ENCODE measurements at regions not wholly inside any gene's neighbourhood (a gene's known extent, or its start where the extent isn't known, plus 50 kb on each side); places are given as distances from the start of the nearest gene placed in this dataset.

DNA sequence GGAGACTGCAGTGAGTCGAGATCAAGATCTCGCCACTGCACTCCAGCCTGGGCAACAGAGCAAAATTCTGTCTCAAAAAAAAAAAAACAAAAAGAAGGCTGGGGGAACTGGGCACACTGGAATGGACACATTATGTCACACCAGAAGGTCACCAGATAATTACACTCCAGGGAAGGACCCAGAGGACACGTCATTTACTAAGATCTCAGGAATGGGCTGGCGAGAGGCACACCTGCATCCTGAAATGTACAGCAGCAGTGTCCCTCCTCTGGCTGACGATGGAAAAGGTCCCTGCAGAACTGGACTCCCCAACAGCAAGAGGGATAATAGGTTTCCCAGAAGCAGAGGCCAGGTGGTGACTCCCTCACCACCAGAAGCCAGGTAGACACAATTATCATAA lies 243.5 kb downstream of the BCL11B start:
- no peak for TF ChIP-seq Cebpa-rat (IDR thresholded peaks at IDR 0.05)
- Histone ChIP-seq H3K9me3 (replicated peaks in 1 of 11) (peaks cover 25 to 60% (median 53%) of the 10 kb centered on the region in 11 experiments; a peak in 21 of 22 replicates), H3K4me2 (no peak overlapping the region), H3K27ac (no peak overlapping the region), H3K36me3 (0 out of 22 replicates have a peak, but pooled peaks cover 0 to 5% (median 0%) of the 10 kb centered on the region in 11 experiments), H3K4me1 (peaks cover 0 to 28% (median 15%) of the 10 kb centered on the region in 10 experiments; a peak in 16 of 20 replicates), H4K20me1 (no peaks in the 10 kb centered on the region), H3K27me3 (no peaks in the 10 kb centered on the region), H3K9ac (no peak overlapping the region), H3K4me3 (no peak overlapping the region)

GRCh38 chr14:99029145-99029915 lies 242.7 kb downstream of the BCL11B start:
- Histone ChIP-seq H3K9me3 (replicated peaks in 1 of 11) (peaks cover 25 to 62% (median 53%) of the 10 kb centered on the region in 11 experiments; a peak in 21 of 22 replicates), H3K4me1 (peaks cover 0 to 28% (median 15%) of the 10 kb centered on the region in 10 experiments; a peak in 16 of 20 replicates), H3K36me3 (0 out of 22 replicates have a peak, but pooled peaks cover 0 to 5% (median 0%) of the 10 kb centered on the region in 11 experiments), H3K4me2 (no peak overlapping the region), H3K4me3 (no peak overlapping the region), H4K20me1 (no peaks in the 10 kb centered on the region), H3K27ac (no peak overlapping the region), H3K27me3 (no peaks in the 10 kb centered on the region), H3K9ac (no peak overlapping the region)
- TF ChIP-seq Cebpa-rat (IDR thresholded peaks at IDR 0.05): no peak

- H3K9me3 ChIP-seq (replicated peaks in 1 of 11): peaks cover 25 to 64% (median 53%) of the 10 kb centered on the region in 11 experiments; a peak in 21 of 22 replicates
- TF ChIP-seq Cebpa-rat (IDR thresholded peaks at IDR 0.05): no peak
Measured at GRCh38 chr14:99029916-99030305, 242.1 kb downstream of the BCL11B start.

GRCh38 chr14:99030454-99030853 lies 241.5 kb downstream of the BCL11B start:
- Histone ChIP-seq H3K4me2 (peak overlapping the region in 2 of 11 experiments; percentile 21 to 43; a peak in 3 of 22 replicates), H3K9me3 (replicated peaks in 1 of 11) (peaks cover 25 to 60% (median 51%) of the 10 kb centered on the region in 11 experiments; a peak in 21 of 22 replicates), H3K36me3 (0 out of 22 replicates have a peak, but pooled peaks cover 0 to 5% (median 0%) of the 10 kb centered on the region in 11 experiments), H4K20me1 (no peaks in the 10 kb centered on the region), H3K4me3 (no peak overlapping the region), H3K9ac (no peak overlapping the region), H3K4me1 (peaks cover 8 to 36% (median 23%) of the 10 kb centered on the region in 10 experiments), H3K27ac (no peak overlapping the region), H3K27me3 (no peaks in the 10 kb centered on the region)
- no peak for TF ChIP-seq Cebpa-rat (IDR thresholded peaks at IDR 0.05)

More at GRCh38 chr14:99029916-99030305, 242.1 kb downstream of the BCL11B start:
- Histone ChIP-seq H4K20me1 (no peaks in the 10 kb centered on the region), H3K27ac (no peak overlapping the region), H3K9ac (no peak overlapping the region), H3K4me3 (no peak overlapping the region), H3K36me3 (0 out of 22 replicates have a peak, but pooled peaks cover 0 to 5% (median 0%) of the 10 kb centered on the region in 11 experiments), H3K27me3 (no peaks in the 10 kb centered on the region), H3K4me2 (peak overlapping the region in 2 of 11 experiments; percentile 21 to 43; a peak in 3 of 22 replicates), H3K4me1 (peaks cover 3 to 31% (median 17%) of the 10 kb centered on the region in 10 experiments)

DNA sequence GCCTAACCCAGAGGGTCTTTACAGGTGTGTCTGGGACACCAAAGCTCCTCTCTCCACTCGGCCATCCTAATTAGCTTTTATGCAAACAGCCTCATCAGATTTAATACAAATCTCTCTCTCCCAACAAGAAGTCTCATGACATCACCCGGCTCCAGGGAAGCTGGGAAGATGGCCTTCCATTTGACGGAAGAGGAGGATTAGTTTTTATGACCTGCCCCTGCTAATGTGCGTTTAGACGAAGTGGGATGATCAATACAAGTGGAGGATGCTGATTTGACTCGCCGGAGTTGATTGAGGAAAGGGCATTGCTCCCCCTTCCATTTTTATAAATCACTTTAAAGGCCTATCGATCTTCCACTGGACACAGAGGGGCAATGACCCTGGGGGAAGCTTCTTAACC lies 239.2 kb downstream of the BCL11B start:
- Histone ChIP-seq H3K4me1 (peaks cover 29 to 37% (median 31%) of the 10 kb centered on the region in 10 experiments), H4K20me1 (no peaks in the 10 kb centered on the region), H3K9me3 (replicated peaks in 1 of 11) (peaks cover 15 to 37% (median 28%) of the 10 kb centered on the region in 11 experiments; a peak in 21 of 22 replicates), H3K4me3 (no peak overlapping the region), H3K9ac (no peak overlapping the region), H3K27me3 (no peaks in the 10 kb centered on the region), H3K4me2 (no peak overlapping the region), H3K36me3 (no peaks in the 10 kb centered on the region), H3K27ac (no peak overlapping the region)
- TF ChIP-seq Cebpa-rat (IDR thresholded peaks at IDR 0.05): no peak

DNA sequence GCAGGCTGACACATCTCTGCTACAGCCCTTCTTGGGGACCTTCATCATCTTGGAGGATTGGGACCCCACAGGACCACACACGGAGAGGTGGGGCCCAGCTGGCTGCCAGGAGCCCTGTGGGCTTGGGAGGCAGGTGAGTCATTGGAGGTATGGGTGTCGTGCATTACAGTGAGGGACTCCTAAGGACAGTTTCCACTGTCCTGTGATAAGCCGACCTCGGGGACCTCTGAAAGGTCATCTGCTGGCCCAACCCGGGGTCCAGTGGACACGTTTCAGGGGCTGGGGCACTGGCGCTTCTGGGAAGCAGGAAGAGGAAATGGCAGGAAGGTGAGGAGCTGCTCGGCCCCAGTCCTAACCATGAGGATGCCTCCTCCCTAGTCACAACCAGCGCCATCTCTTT lies 238.0 kb downstream of the BCL11B start:
- Histone ChIP-seq H3K4me3 (no peak overlapping the region), H4K20me1 (no peaks in the 10 kb centered on the region), H3K27ac (no peak overlapping the region), H3K4me2 (no peak overlapping the region), H3K9me3 (replicated peaks in 1 of 11) (peaks cover 15 to 32% (median 25%) of the 10 kb centered on the region in 11 experiments; a peak in 20 of 22 replicates), H3K4me1 (peaks cover 41 to 49% (median 43%) of the 10 kb centered on the region in 10 experiments), H3K36me3 (no peaks in the 10 kb centered on the region), H3K9ac (no peak overlapping the region), H3K27me3 (no peaks in the 10 kb centered on the region)
- TF ChIP-seq Cebpa-rat (IDR thresholded peaks at IDR 0.05): no peak

DNA sequence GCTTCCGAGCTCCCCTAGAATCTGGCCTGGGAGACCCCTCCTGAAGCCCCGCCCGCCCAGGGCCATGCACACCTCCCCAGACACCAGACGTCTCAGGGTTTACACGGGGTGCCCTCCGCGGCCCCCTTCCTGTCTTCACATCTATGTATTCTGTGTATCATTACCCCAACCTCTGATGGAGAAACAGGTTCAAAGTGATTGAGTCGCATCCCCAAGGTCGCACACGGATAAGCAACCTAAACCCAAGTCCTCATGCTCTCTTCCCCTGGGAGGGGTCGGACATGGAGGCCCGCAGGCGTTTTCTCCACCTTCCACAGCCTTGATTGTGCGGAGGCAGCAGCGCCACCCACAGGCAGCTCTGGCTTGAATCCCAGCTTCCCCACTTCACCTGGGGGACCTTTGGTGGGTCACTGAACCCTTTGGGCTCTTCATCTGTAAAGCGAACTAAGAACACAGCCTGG lies 237.3 kb downstream of the BCL11B start:
- Histone ChIP-seq H3K36me3 (no peaks in the 10 kb centered on the region), H3K4me1 (peaks cover 49 to 57% (median 50%) of the 10 kb centered on the region in 10 experiments), H4K20me1 (no peaks in the 10 kb centered on the region), H3K4me3 (no peak overlapping the region), H3K9me3 (replicated peaks in 1 of 11) (peaks cover 15 to 32% (median 25%) of the 10 kb centered on the region in 11 experiments; a peak in 20 of 22 replicates), H3K27ac (peak overlapping the region in 3 of 11 experiments; percentile 77 to 84 (median 80); a peak in 3 of 22 replicates), H3K9ac (no peak overlapping the region), H3K4me2 (peak overlapping the region; percentile 87 to 99 (median 92); a peak in 15 of 22 replicates), H3K27me3 (no peaks in the 10 kb centered on the region)
- TF ChIP-seq Cebpa-rat (IDR thresholded peaks at IDR 0.05): no peak

- Histone ChIP-seq H3K27me3 (no peaks in the 10 kb centered on the region), H3K27ac (peak overlapping the region in 4 of 11 experiments; percentile 64 to 84 (median 78); a peak in 6 of 22 replicates), H4K20me1 (no peaks in the 10 kb centered on the region), H3K9ac (no peak overlapping the region; a peak in 1 of 22 replicates), H3K9me3 (replicated peaks in 1 of 11) (peaks cover 15 to 32% (median 25%) of the 10 kb centered on the region in 11 experiments; a peak in 20 of 22 replicates), H3K4me3 (no peak overlapping the region), H3K4me1 (peaks cover 54 to 60% (median 56%) of the 10 kb centered on the region in 10 experiments), H3K36me3 (no peaks in the 10 kb centered on the region), H3K4me2 (peak overlapping the region; percentile 87 to 99 (median 92); a peak in 19 of 22 replicates)
- no peak for TF ChIP-seq Cebpa-rat (IDR thresholded peaks at IDR 0.05)
Measured at GRCh38 chr14:99035268-99035667, 236.7 kb downstream of the BCL11B start.

Data from BLaER1 treated with 17β-estradiol and CSF1 and Interleukin-3, amounts not matched to agents 10 nM and 100 nM (cell line).